ENCODE measurements at regions not wholly inside any gene's neighbourhood (a gene's known extent, or its start where the extent isn't known, plus 50 kb on each side); places are given as distances from the start of the nearest gene placed in this dataset.

GRCh38 chr9:135010586-135010860, 76.9 kb upstream of the OLFM1 start:
- TF ChIP-seq CTCF (IDR thresholded peaks at IDR 0.05) (no peak), ZFX (IDR thresholded peaks at IDR 0.05; ENCODE audit: borderline replicate concordance) (no peak)

All from 22Rv1 (cell line).